Activated naive CD8-positive, alpha-beta T cell treated with anti-CD3 and anti-CD28 coated beads, Interleukin-2, amount 10 ng/mL, durations not matched to agents 7 days and 5 days (primary cell): ENCODE measurements at regions not wholly inside any gene's neighbourhood (a gene's known extent, or its start where the extent isn't known, plus 50 kb on each side); places are given as distances from the start of the nearest gene placed in this dataset.

Experiments
- ATAC-seq: fragments of 150-1000 bp; cut with Tn5 transposase; one replicate; pipeline ENCODE4 v1.10.0; 2021; ENCODE audit warnings: low read depth, moderate library complexity
- POLR2A ChIA-PET: fragments of 350-600 bp; sonication (Branson Sonifier 250); formaldehyde crosslinking; loops from one replicate; lab custom pipeline; 2021; ENCODE audit warnings: antibody characterized with exemption; lab: Charles Lee
- DNase-seq: peaks from one replicate; pipeline ENCODE4 v3.0.0; 2021
- H3K27ac Mint-ChIP-seq: one replicate; pipeline ENCODE4 v1.8.0; 2022; ENCODE audit warnings: mild to moderate bottlenecking, mixed read lengths
- H3K27me3 Mint-ChIP-seq: one replicate; pipeline ENCODE4 v1.8.0; 2022; ENCODE audit warnings: mild to moderate bottlenecking, moderate library complexity, mixed read lengths
- H3K36me3 Mint-ChIP-seq: one replicate; pipeline ENCODE4 v1.8.0; 2021; ENCODE audit warnings: mild to moderate bottlenecking, mixed read lengths
- H3K4me1 Mint-ChIP-seq: one replicate; pipeline ENCODE4 v1.8.0; 2021; ENCODE audit warnings: mixed read lengths
- H3K4me3 Mint-ChIP-seq: one replicate; pipeline ENCODE4 v1.8.0; 2022; ENCODE audit warnings: mild to moderate bottlenecking, moderate library complexity, mixed read lengths
- H3K9me3 Mint-ChIP-seq: one replicate; pipeline ENCODE4 v1.8.0; 2021; ENCODE audit warnings: mixed read lengths

GRCh38 chr16:5427571-5427970 is 330.0 kb upstream of the EEF2KMT start:
- Mint-ChIP-seq H3K36me3 (no peaks in the 10 kb centered on the region), H3K9me3 (no peaks in the 10 kb centered on the region), H3K27ac (no peak overlapping the region), H3K4me3 (no peak overlapping the region), H3K4me1 (no peaks in the 10 kb centered on the region), H3K27me3 (peaks cover 2% of the 10 kb centered on the region)
- POLR2A ChIA-PET, result no interaction called here
- ATAC-seq (no peak), DNase-seq (no peak)

- DNase-seq (no peak), ATAC-seq (no peak)
- Mint-ChIP-seq H3K27ac (no peak overlapping the region), H3K27me3 (peaks cover 2% of the 10 kb centered on the region), H3K9me3 (no peaks in the 10 kb centered on the region), H3K4me1 (no peaks in the 10 kb centered on the region), H3K4me3 (no peak overlapping the region), H3K36me3 (no peaks in the 10 kb centered on the region)
- POLR2A ChIA-PET, result no interaction called here
These were observed 325.3 kb upstream of the EEF2KMT start for GRCh38 chr16:5422643-5423496.

- H3K9me3 Mint-ChIP-seq, result no peaks in the 10 kb centered on the region
- POLR2A ChIA-PET, result no interaction called here
- ATAC-seq (no peak), DNase-seq (no peak)
- no peaks in the 10 kb centered on the region for H3K36me3 Mint-ChIP-seq
- H3K4me3 Mint-ChIP-seq, result no peak overlapping the region
- H3K27ac Mint-ChIP-seq, result no peak overlapping the region
- peaks cover 2% of the 10 kb centered on the region for H3K27me3 Mint-ChIP-seq
- no peaks in the 10 kb centered on the region for H3K4me1 Mint-ChIP-seq
These were observed 324.5 kb upstream of the EEF2KMT start for GRCh38 chr16:5422047-5422446.

- no peak for ATAC-seq
- Mint-ChIP-seq H3K4me1 (no peaks in the 10 kb centered on the region), H3K4me3 (no peak overlapping the region)
These were observed 318.4 kb upstream of the EEF2KMT start for GRCh38 chr16:5416013-5416412.

GRCh38 chr16:5415123-5415522 is 317.5 kb upstream of the EEF2KMT start:
- no peaks in the 10 kb centered on the region for H3K36me3 Mint-ChIP-seq
- no peak overlapping the region for H3K4me3 Mint-ChIP-seq
- H3K27ac Mint-ChIP-seq, result no peak overlapping the region
- POLR2A ChIA-PET, result no interaction called here
- DNase-seq, result no peak
- H3K9me3 Mint-ChIP-seq, result no peaks in the 10 kb centered on the region
- H3K4me1 Mint-ChIP-seq, result no peaks in the 10 kb centered on the region
- no peak for ATAC-seq
- no peaks in the 10 kb centered on the region for H3K27me3 Mint-ChIP-seq

More at GRCh38 chr16:5416013-5416412, 318.4 kb upstream of the EEF2KMT start:
- H3K36me3 Mint-ChIP-seq, result no peaks in the 10 kb centered on the region
- POLR2A ChIA-PET, result no interaction called here
- DNase-seq, result no peak
- H3K9me3 Mint-ChIP-seq, result no peaks in the 10 kb centered on the region
- no peaks in the 10 kb centered on the region for H3K27me3 Mint-ChIP-seq
- H3K27ac Mint-ChIP-seq, result no peak overlapping the region

GRCh38 chr16:5412731-5413130 is 315.1 kb upstream of the EEF2KMT start:
- no peaks in the 10 kb centered on the region for H3K36me3 Mint-ChIP-seq
- no peaks in the 10 kb centered on the region for H3K4me1 Mint-ChIP-seq
- H3K27ac Mint-ChIP-seq, result no peak overlapping the region
- H3K4me3 Mint-ChIP-seq, result no peak overlapping the region
- no peak for ATAC-seq
- no peaks in the 10 kb centered on the region for H3K9me3 Mint-ChIP-seq
- POLR2A ChIA-PET, result no interaction called here
- no peaks in the 10 kb centered on the region for H3K27me3 Mint-ChIP-seq
- DNase-seq, result no peak

- POLR2A ChIA-PET, result no interaction called here
- Mint-ChIP-seq H3K36me3 (no peaks in the 10 kb centered on the region), H3K4me3 (no peak overlapping the region), H3K9me3 (no peaks in the 10 kb centered on the region), H3K4me1 (no peaks in the 10 kb centered on the region), H3K27ac (no peak overlapping the region), H3K27me3 (no peaks in the 10 kb centered on the region)
- DNase-seq (no peak), ATAC-seq (no peak)
These were observed 300.6 kb upstream of the EEF2KMT start for GRCh38 chr16:5398203-5398602.

- no peaks in the 10 kb centered on the region for H3K4me1 Mint-ChIP-seq
- ATAC-seq, result no peak
- no peaks in the 10 kb centered on the region for H3K36me3 Mint-ChIP-seq
- POLR2A ChIA-PET, result no interaction called here
- H3K27ac Mint-ChIP-seq, result no peak overlapping the region
- no peak overlapping the region for H3K4me3 Mint-ChIP-seq
- H3K9me3 Mint-ChIP-seq, result no peaks in the 10 kb centered on the region
- H3K27me3 Mint-ChIP-seq, result no peaks in the 10 kb centered on the region
- no peak for DNase-seq
These were observed 299.3 kb upstream of the EEF2KMT start for GRCh38 chr16:5396880-5397279.

- no peak overlapping the region for H3K27ac Mint-ChIP-seq
- ATAC-seq (no peak), DNase-seq (no peak)
- H3K9me3 Mint-ChIP-seq, result no peaks in the 10 kb centered on the region
- H3K4me3 Mint-ChIP-seq, result no peak overlapping the region
- no peaks in the 10 kb centered on the region for H3K27me3 Mint-ChIP-seq
- H3K4me1 Mint-ChIP-seq, result no peaks in the 10 kb centered on the region
- no peaks in the 10 kb centered on the region for H3K36me3 Mint-ChIP-seq
- POLR2A ChIA-PET, result no interaction called here
These were observed 295.5 kb upstream of the EEF2KMT start for GRCh38 chr16:5393070-5393469.

- no peak for ATAC-seq
- Mint-ChIP-seq H3K4me3 (no peak overlapping the region), H3K27me3 (no peaks in the 10 kb centered on the region), H3K36me3 (no peaks in the 10 kb centered on the region), H3K4me1 (no peaks in the 10 kb centered on the region), H3K27ac (no peak overlapping the region), H3K9me3 (no peaks in the 10 kb centered on the region)
- DNase-seq, result no peak
- POLR2A ChIA-PET, result no interaction called here
These were observed 289.4 kb upstream of the EEF2KMT start for GRCh38 chr16:5386989-5387388.

- Mint-ChIP-seq H3K4me3 (no peak overlapping the region), H3K27me3 (no peaks in the 10 kb centered on the region), H3K27ac (no peak overlapping the region), H3K36me3 (no peaks in the 10 kb centered on the region), H3K4me1 (no peaks in the 10 kb centered on the region), H3K9me3 (no peaks in the 10 kb centered on the region)
- no peak for ATAC-seq
- POLR2A ChIA-PET, result no interaction called here
- DNase-seq, result no peak
These were observed 288.2 kb upstream of the EEF2KMT start for GRCh38 chr16:5385811-5386210.

- H3K4me3 Mint-ChIP-seq, result no peak overlapping the region
- H3K9me3 Mint-ChIP-seq, result no peaks in the 10 kb centered on the region
- ATAC-seq (no peak), DNase-seq (no peak)
- POLR2A ChIA-PET, result no interaction called here
- H3K36me3 Mint-ChIP-seq, result no peaks in the 10 kb centered on the region
- H3K27me3 Mint-ChIP-seq, result no peaks in the 10 kb centered on the region
- no peak overlapping the region for H3K27ac Mint-ChIP-seq
- H3K4me1 Mint-ChIP-seq, result no peaks in the 10 kb centered on the region
These were observed 287.5 kb upstream of the EEF2KMT start for GRCh38 chr16:5385115-5385514.

GRCh38 chr16:5383737-5384136 is 286.1 kb upstream of the EEF2KMT start:
- no peaks in the 10 kb centered on the region for H3K27me3 Mint-ChIP-seq
- H3K27ac Mint-ChIP-seq, result no peak overlapping the region
- H3K4me3 Mint-ChIP-seq, result no peak overlapping the region
- H3K4me1 Mint-ChIP-seq, result no peaks in the 10 kb centered on the region
- no peaks in the 10 kb centered on the region for H3K36me3 Mint-ChIP-seq
- no peak for ATAC-seq
- DNase-seq, result no peak
- H3K9me3 Mint-ChIP-seq, result no peaks in the 10 kb centered on the region
- POLR2A ChIA-PET, result no interaction called here

GRCh38 chr16:5382484-5382883 is 284.9 kb upstream of the EEF2KMT start:
- H3K27me3 Mint-ChIP-seq, result no peaks in the 10 kb centered on the region
- DNase-seq, result no peak
- H3K4me3 Mint-ChIP-seq, result no peak overlapping the region
- POLR2A ChIA-PET, result no interaction called here
- H3K4me1 Mint-ChIP-seq, result no peaks in the 10 kb centered on the region
- H3K9me3 Mint-ChIP-seq, result no peaks in the 10 kb centered on the region
- no peaks in the 10 kb centered on the region for H3K36me3 Mint-ChIP-seq
- H3K27ac Mint-ChIP-seq, result no peak overlapping the region
- no peak for ATAC-seq
